ENCODE measurements at regions not wholly inside any gene's neighbourhood (a gene's known extent, or its start where the extent isn't known, plus 50 kb on each side); places are given as distances from the start of the nearest gene placed in this dataset.

- intact Hi-C loops (cut with DNase I) = no loop called here
- H3K9me3 ChIP-seq = no peaks in the 10 kb centered on the region
- no peaks in the 10 kb centered on the region for H3K36me3 ChIP-seq
- DNase-seq = peak in 1 of 4 donors; percentile 25
- no peak for ATAC-seq
- no peak overlapping the region for H3K27ac ChIP-seq
- H3K4me1 ChIP-seq = peaks cover 0 to 7% of the 10 kb centered on the region in 2 donors
- H3K27me3 ChIP-seq = peaks cover 0 to 56% of the 10 kb centered on the region in 2 donors
- TF ChIP-seq CTCF (IDR thresholded peaks at IDR 0.05) = no peak
- H3K4me3 ChIP-seq = no peak overlapping the region
Observed at GRCh38 chr16:86042996-86043725, 144.2 kb downstream of the IRF8 start.

GRCh38 chr16:86044241-86044671 lies 145.3 kb downstream of the IRF8 start:
- peaks cover 0 to 59% of the 10 kb centered on the region in 2 donors for H3K27me3 ChIP-seq
- DNase-seq (peak in 2 of 4 donors; percentile 38 to 62), ATAC-seq (peak; percentile 67)
- no peaks in the 10 kb centered on the region for H3K36me3 ChIP-seq
- TF ChIP-seq CTCF (IDR thresholded peaks at IDR 0.05) = peak; percentile 40 to 65
- peaks cover 0 to 6% of the 10 kb centered on the region in 2 donors for H3K4me1 ChIP-seq
- intact Hi-C loops (cut with DNase I) = no loop called here
- H3K27ac ChIP-seq = no peak overlapping the region
- H3K4me3 ChIP-seq = no peak overlapping the region
- no peaks in the 10 kb centered on the region for H3K9me3 ChIP-seq

GRCh38 chr16:86044881-86045590 lies 146.1 kb downstream of the IRF8 start:
- H3K4me1 ChIP-seq = peaks cover 0 to 6% of the 10 kb centered on the region in 2 donors
- TF ChIP-seq CTCF (IDR thresholded peaks at IDR 0.05) = no peak
- peak in 1 of 4 donors; percentile 25 for DNase-seq
- peaks cover 0 to 60% of the 10 kb centered on the region in 2 donors for H3K27me3 ChIP-seq
- intact Hi-C loops (cut with DNase I) = no loop called here
- H3K27ac ChIP-seq = no peak overlapping the region
- no peaks in the 10 kb centered on the region for H3K9me3 ChIP-seq
- ATAC-seq = no peak
- no peaks in the 10 kb centered on the region for H3K36me3 ChIP-seq
- H3K4me3 ChIP-seq = no peak overlapping the region

GRCh38 chr16:86045591-86045971 lies 146.6 kb downstream of the IRF8 start:
- ATAC-seq (no peak), DNase-seq (peak in 1 of 4 donors; percentile 6)
- H3K27ac ChIP-seq = no peak overlapping the region
- no peaks in the 10 kb centered on the region for H3K9me3 ChIP-seq
- H3K4me3 ChIP-seq = no peak overlapping the region
- intact Hi-C loops (cut with DNase I) = no loop called here
- H3K36me3 ChIP-seq = no peaks in the 10 kb centered on the region
- H3K27me3 ChIP-seq = peaks cover 0 to 65% of the 10 kb centered on the region in 2 donors
- peaks cover 0 to 6% of the 10 kb centered on the region in 2 donors for H3K4me1 ChIP-seq
- no peak for TF ChIP-seq CTCF (IDR thresholded peaks at IDR 0.05)

GRCh38 chr16:86046026-86046425 lies 147.1 kb downstream of the IRF8 start:
- Histone ChIP-seq H3K4me3 (no peak overlapping the region), H3K4me1 (peaks cover 0 to 6% of the 10 kb centered on the region in 2 donors), H3K27ac (no peak overlapping the region), H3K9me3 (no peaks in the 10 kb centered on the region), H3K36me3 (no peaks in the 10 kb centered on the region), H3K27me3 (peaks cover 0 to 70% of the 10 kb centered on the region in 2 donors)
- ATAC-seq (no peak), DNase-seq (peak in 1 of 4 donors; percentile 23)
- TF ChIP-seq CTCF (IDR thresholded peaks at IDR 0.05) = no peak
- intact Hi-C loops (cut with DNase I) = no loop called here
